NB4 (cell line): ENCODE measurements at regions not wholly inside any gene's neighbourhood (a gene's known extent, or its start where the extent isn't known, plus 50 kb on each side); places are given as distances from the start of the nearest gene placed in this dataset.

ENCODE experiments used
- MYC ChIP-seq: IDR thresholded peaks from 2 replicates; pipeline ENCODE4 v1.6.1; 2011; ENCODE audit warnings: low read depth, low read length
- TF ChIP-seq, protein P1 (sequence below): IDR thresholded peaks from one replicate; pipeline ENCODE4 v1.5.1; 2012; ENCODE audit warnings: low read depth, low read length
- TF ChIP-seq, protein P2 (sequence below): IDR thresholded peaks from 2 replicates; pipeline ENCODE4 v1.6.1; 2011; ENCODE audit warnings: low read depth, low read length

DNA sequence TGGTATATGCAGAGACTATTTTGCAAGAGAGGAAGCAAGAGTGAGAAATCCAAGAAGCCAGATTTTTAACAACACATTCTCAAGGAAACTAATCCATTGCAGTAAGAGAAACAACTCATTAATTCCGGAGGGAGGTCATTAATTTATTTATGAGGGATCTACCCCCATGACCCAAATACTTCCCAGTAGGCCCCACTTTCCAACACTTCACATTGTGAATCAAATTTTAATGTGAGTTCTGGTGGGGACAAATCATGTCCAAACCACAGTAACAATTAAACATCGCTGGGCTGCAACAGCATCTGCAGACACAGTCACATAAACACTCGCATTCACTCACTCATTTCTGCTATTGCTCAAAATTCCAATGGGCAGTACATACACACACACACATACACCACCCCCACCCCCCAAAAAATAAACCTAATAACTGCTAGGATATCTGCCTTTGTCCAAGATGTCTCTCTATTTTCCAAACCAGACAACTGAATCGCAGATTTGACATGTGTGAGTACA lies 1483.7 kb downstream of the PCDH9 start:
- TF ChIP-seq, protein P1, sequence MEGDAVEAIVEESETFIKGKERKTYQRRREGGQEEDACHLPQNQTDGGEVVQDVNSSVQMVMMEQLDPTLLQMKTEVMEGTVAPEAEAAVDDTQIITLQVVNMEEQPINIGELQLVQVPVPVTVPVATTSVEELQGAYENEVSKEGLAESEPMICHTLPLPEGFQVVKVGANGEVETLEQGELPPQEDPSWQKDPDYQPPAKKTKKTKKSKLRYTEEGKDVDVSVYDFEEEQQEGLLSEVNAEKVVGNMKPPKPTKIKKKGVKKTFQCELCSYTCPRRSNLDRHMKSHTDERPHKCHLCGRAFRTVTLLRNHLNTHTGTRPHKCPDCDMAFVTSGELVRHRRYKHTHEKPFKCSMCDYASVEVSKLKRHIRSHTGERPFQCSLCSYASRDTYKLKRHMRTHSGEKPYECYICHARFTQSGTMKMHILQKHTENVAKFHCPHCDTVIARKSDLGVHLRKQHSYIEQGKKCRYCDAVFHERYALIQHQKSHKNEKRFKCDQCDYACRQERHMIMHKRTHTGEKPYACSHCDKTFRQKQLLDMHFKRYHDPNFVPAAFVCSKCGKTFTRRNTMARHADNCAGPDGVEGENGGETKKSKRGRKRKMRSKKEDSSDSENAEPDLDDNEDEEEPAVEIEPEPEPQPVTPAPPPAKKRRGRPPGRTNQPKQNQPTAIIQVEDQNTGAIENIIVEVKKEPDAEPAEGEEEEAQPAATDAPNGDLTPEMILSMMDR, result no peak
- TF ChIP-seq, protein P2, sequence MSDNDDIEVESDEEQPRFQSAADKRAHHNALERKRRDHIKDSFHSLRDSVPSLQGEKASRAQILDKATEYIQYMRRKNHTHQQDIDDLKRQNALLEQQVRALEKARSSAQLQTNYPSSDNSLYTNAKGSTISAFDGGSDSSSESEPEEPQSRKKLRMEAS, result no peak
- no peak for TF ChIP-seq MYC
